Mesendoderm (in vitro differentiated cells): ENCODE measurements at regions not wholly inside any gene's neighbourhood (a gene's known extent, or its start where the extent isn't known, plus 50 kb on each side); places are given as distances from the start of the nearest gene placed in this dataset.
A peak's percentile ranks its signal among the peaks of the same experiment; 100 is the strongest.

Experiments used
- DNase-seq: peaks from one replicate; pipeline ENCODE4 v3.0.0; 2013
- H2AK5ac ChIP-seq: 2 replicates; pipeline ENCODE4 v1.6.1; 2013; ENCODE audit warnings: low read length, inconsistent platforms
- H2BK120ac ChIP-seq: 2 replicates; pipeline ENCODE4 v1.6.1; 2013; ENCODE audit warnings: low read depth, mild to moderate bottlenecking, low read length, moderate library complexity, mixed read lengths
- H2BK15ac ChIP-seq: replicated peaks from 2 replicates; pipeline ENCODE4 v1.6.1; 2013; ENCODE audit warnings: low read depth, mild to moderate bottlenecking, moderate library complexity
- H2BK5ac ChIP-seq: 2 replicates; pipeline ENCODE4 v1.6.1; 2013; ENCODE audit warnings: low read length, inconsistent platforms
- H3K18ac ChIP-seq: 2 replicates; pipeline ENCODE4 v1.6.1; 2013; ENCODE audit warnings: mild to moderate bottlenecking, low read length, mixed read lengths
- H3K23ac ChIP-seq: one replicate; pipeline ENCODE4 v1.6.1; 2013; ENCODE audit warnings: low read length
- H3K27ac ChIP-seq: 2 replicates; pipeline ENCODE4 v1.5.1; 2013; ENCODE audit warnings: low read depth, mild to moderate bottlenecking, inconsistent platforms, low read length, moderate library complexity
- H3K27me3 ChIP-seq: 2 replicates; pipeline ENCODE4 v1.6.1; 2013; ENCODE audit warnings: low read length, control low read depth, mild to moderate bottlenecking, inconsistent platforms; ENCODE audit not compliant: insufficient read depth, poor library complexity
- H3K36me3 ChIP-seq: 2 replicates; pipeline ENCODE4 v1.6.1; 2013; ENCODE audit warnings: low read length, inconsistent platforms; ENCODE audit not compliant: control insufficient read depth, insufficient read depth
- H3K4ac ChIP-seq: one replicate; pipeline ENCODE4 v1.6.1; 2013; ENCODE audit warnings: low read depth, mild to moderate bottlenecking, low read length, moderate library complexity
- H3K4me1 ChIP-seq: 2 replicates; pipeline ENCODE4 v1.6.1; 2013; ENCODE audit warnings: low read depth, low read length, inconsistent platforms; ENCODE audit not compliant: control insufficient read depth
- H3K4me2 ChIP-seq: 2 replicates; pipeline ENCODE4 v1.6.1; 2013; ENCODE audit warnings: low read length
- H3K4me3 ChIP-seq: 2 replicates; pipeline ENCODE4 v1.5.1; 2013; ENCODE audit warnings: mild to moderate bottlenecking, low read length
- H3K56ac ChIP-seq: one replicate; pipeline ENCODE4 v1.6.1; 2013; ENCODE audit warnings: low read length
- H3K79me1 ChIP-seq: 2 replicates; pipeline ENCODE4 v1.6.1; 2013; ENCODE audit warnings: low read length, inconsistent platforms
- H3K79me2 ChIP-seq: 2 replicates; pipeline ENCODE4 v1.6.1; 2013; ENCODE audit warnings: mild to moderate bottlenecking, low read length; ENCODE audit not compliant: control insufficient read depth, insufficient read depth
- H3K9ac ChIP-seq: 2 replicates; pipeline ENCODE4 v1.6.1; 2013; ENCODE audit warnings: low read length, inconsistent platforms
- H4K5ac ChIP-seq: one replicate; pipeline ENCODE4 v1.6.1; 2013; ENCODE audit warnings: low read length
- H4K8ac ChIP-seq: one replicate; pipeline ENCODE4 v1.6.1; 2013; ENCODE audit warnings: low read depth, mild to moderate bottlenecking, control low read depth, low read length, moderate library complexity
- WGBS: extraction: QIAGEN DNeasy Blood & Tissue Kit; methylation state at CpG from one replicate; pipeline ENCODE4 v1.1.7; 2013; ENCODE audit warnings: low lambda C conversion rate, missing lambda C conversion rate; ENCODE audit not compliant: insufficient coverage; ENCODE audit errors: extremely low coverage; 5-methylcytosine and 5-hydroxymethylcytosine counted together

GRCh38 chr13:97107815-97108529 is 113.7 kb upstream of the OXGR1 start:
- Histone ChIP-seq H3K4me1 (peaks cover 5% of the 10 kb centered on the region), H3K4me3 (no peak overlapping the region), H3K79me1 (no peaks in the 10 kb centered on the region), H4K8ac (no peak overlapping the region), H3K27me3 (no peaks in the 10 kb centered on the region), H3K9ac (no peak overlapping the region), H3K4me2 (no peak overlapping the region), H2BK5ac (no peak overlapping the region), H3K36me3 (no peaks in the 10 kb centered on the region), H3K18ac (no peak overlapping the region), H2BK15ac (no peak overlapping the region), H2BK120ac (no peak overlapping the region), H3K27ac (no peak overlapping the region), H3K56ac (no peak overlapping the region), H3K23ac (no peak overlapping the region), H4K5ac (no peak overlapping the region), H2AK5ac (no peak overlapping the region), H3K4ac (no peak overlapping the region), H3K79me2 (no peaks in the 10 kb centered on the region)
- WGBS = no CpG with 5 or more reads among the region's 12 CpGs
- DNase-seq = no peak

- Histone ChIP-seq H3K4me3 (no peak overlapping the region), H4K5ac (no peak overlapping the region), H3K79me1 (no peaks in the 10 kb centered on the region), H3K56ac (no peak overlapping the region), H3K18ac (no peak overlapping the region), H3K4ac (no peak overlapping the region), H3K79me2 (no peaks in the 10 kb centered on the region), H3K9ac (no peak overlapping the region), H2BK120ac (no peak overlapping the region), H3K36me3 (no peaks in the 10 kb centered on the region), H2AK5ac (no peak overlapping the region), H3K4me1 (peaks cover 5% of the 10 kb centered on the region), H2BK15ac (no peak overlapping the region), H3K27ac (no peak overlapping the region), H2BK5ac (no peak overlapping the region), H3K27me3 (no peaks in the 10 kb centered on the region), H3K23ac (no peak overlapping the region), H3K4me2 (no peak overlapping the region), H4K8ac (no peak overlapping the region)
- DNase-seq = no peak
- no CpG with 5 or more reads among the region's 3 CpGs for WGBS
These were observed 113.6 kb upstream of the MBNL2 start for GRCh38 chr13:97108530-97108900.

- Histone ChIP-seq H2BK120ac (no peak overlapping the region), H3K4ac (no peak overlapping the region), H2BK5ac (no peak overlapping the region), H3K9ac (no peak overlapping the region), H3K56ac (no peak overlapping the region), H3K27ac (no peak overlapping the region), H2BK15ac (no peak overlapping the region), H4K8ac (no peak overlapping the region), H3K79me1 (no peaks in the 10 kb centered on the region), H3K27me3 (no peaks in the 10 kb centered on the region), H3K79me2 (no peaks in the 10 kb centered on the region), H3K4me3 (no peak overlapping the region), H2AK5ac (no peak overlapping the region), H3K36me3 (no peaks in the 10 kb centered on the region), H3K18ac (no peak overlapping the region), H4K5ac (no peak overlapping the region), H3K4me2 (no peak overlapping the region), H3K23ac (no peak overlapping the region), H3K4me1 (peaks cover 5% of the 10 kb centered on the region)
- WGBS = no CpG with 5 or more reads among the region's 7 CpGs
- no peak for DNase-seq
These were observed 112.9 kb upstream of the MBNL2 start for GRCh38 chr13:97109256-97109655.

GRCh38 chr13:97109841-97110492 is 112.2 kb upstream of the MBNL2 start:
- Histone ChIP-seq H4K5ac (no peak overlapping the region), H3K27ac (no peak overlapping the region), H3K4me1 (peaks cover 8% of the 10 kb centered on the region), H4K8ac (no peak overlapping the region), H3K79me2 (no peaks in the 10 kb centered on the region), H3K4me2 (no peak overlapping the region), H3K27me3 (no peaks in the 10 kb centered on the region), H3K36me3 (no peaks in the 10 kb centered on the region), H3K9ac (no peak overlapping the region), H3K23ac (no peak overlapping the region), H2AK5ac (no peak overlapping the region), H2BK5ac (no peak overlapping the region), H3K4me3 (no peak overlapping the region), H3K4ac (no peak overlapping the region), H2BK15ac (no peak overlapping the region), H3K56ac (peak overlapping the region; percentile 25), H3K79me1 (no peaks in the 10 kb centered on the region), H2BK120ac (no peak overlapping the region), H3K18ac (no peak overlapping the region)
- WGBS = no CpG with 5 or more reads among the region's 34 CpGs
- DNase-seq = peak; percentile 78

- Histone ChIP-seq H3K79me2 (no peaks in the 10 kb centered on the region), H4K5ac (no peak overlapping the region), H3K79me1 (no peaks in the 10 kb centered on the region), H2AK5ac (no peak overlapping the region), H3K4me2 (no peak overlapping the region), H3K27ac (no peak overlapping the region), H4K8ac (no peak overlapping the region), H2BK120ac (no peak overlapping the region), H3K4me3 (no peak overlapping the region), H3K36me3 (no peaks in the 10 kb centered on the region), H3K4ac (no peak overlapping the region), H3K18ac (no peak overlapping the region), H2BK15ac (no peak overlapping the region), H3K56ac (no peak overlapping the region), H3K23ac (no peak overlapping the region), H2BK5ac (no peak overlapping the region), H3K4me1 (peaks cover 9% of the 10 kb centered on the region), H3K27me3 (no peaks in the 10 kb centered on the region), H3K9ac (no peak overlapping the region)
- no CpG with 5 or more reads among the region's 6 CpGs for WGBS
- DNase-seq = no peak
These were observed 111.2 kb upstream of the MBNL2 start for GRCh38 chr13:97110936-97111335.
